Activated T-helper 1 cell treated with anti-CD3 and anti-CD28 coated beads, Interleukin-12 subunit alpha, Interleukin-12 subunit beta, Interleukin-2, Interleukin-4 antibody, amounts not matched to agents 30 ng/mL and 10 ng/mL and 1 ng/mL, durations not matched to agents 14 hours and 24 hours and 36 hours (primary cell): ENCODE measurements at regions not wholly inside any gene's neighbourhood (a gene's known extent, or its start where the extent isn't known, plus 50 kb on each side); places are given as distances from the start of the nearest gene placed in this dataset.

ENCODE experiments used
- DNase-seq: peaks from one replicate; pipeline ENCODE4 v3.0.0; 2021; ENCODE audit warnings: low spot score
- H3K27ac Mint-ChIP-seq: one replicate; pipeline ENCODE4 v1.8.0; 2021; ENCODE audit warnings: mild to moderate bottlenecking, mixed read lengths
- H3K27me3 Mint-ChIP-seq: one replicate; pipeline ENCODE4 v1.8.0; 2022; ENCODE audit warnings: mild to moderate bottlenecking, moderate library complexity, mixed read lengths; ENCODE audit not compliant: insufficient read depth
- H3K36me3 Mint-ChIP-seq: one replicate; pipeline ENCODE4 v1.8.0; 2021; ENCODE audit warnings: low read depth, mixed read lengths
- H3K4me1 Mint-ChIP-seq: one replicate; pipeline ENCODE4 v1.8.0; 2021; ENCODE audit warnings: low read depth, mixed read lengths
- H3K4me3 Mint-ChIP-seq: one replicate; pipeline ENCODE4 v1.8.0; 2021; ENCODE audit warnings: mild to moderate bottlenecking, moderate library complexity, mixed read lengths
- H3K9me3 Mint-ChIP-seq: one replicate; pipeline ENCODE4 v1.8.0; 2021; ENCODE audit warnings: mixed read lengths
- intact Hi-C: fragments of 100-400 bp; cut with micrococcal nuclease; formaldehyde crosslinking; loops from one replicate; pipeline ENCODE4 v1.15.1; 2024

DNA sequence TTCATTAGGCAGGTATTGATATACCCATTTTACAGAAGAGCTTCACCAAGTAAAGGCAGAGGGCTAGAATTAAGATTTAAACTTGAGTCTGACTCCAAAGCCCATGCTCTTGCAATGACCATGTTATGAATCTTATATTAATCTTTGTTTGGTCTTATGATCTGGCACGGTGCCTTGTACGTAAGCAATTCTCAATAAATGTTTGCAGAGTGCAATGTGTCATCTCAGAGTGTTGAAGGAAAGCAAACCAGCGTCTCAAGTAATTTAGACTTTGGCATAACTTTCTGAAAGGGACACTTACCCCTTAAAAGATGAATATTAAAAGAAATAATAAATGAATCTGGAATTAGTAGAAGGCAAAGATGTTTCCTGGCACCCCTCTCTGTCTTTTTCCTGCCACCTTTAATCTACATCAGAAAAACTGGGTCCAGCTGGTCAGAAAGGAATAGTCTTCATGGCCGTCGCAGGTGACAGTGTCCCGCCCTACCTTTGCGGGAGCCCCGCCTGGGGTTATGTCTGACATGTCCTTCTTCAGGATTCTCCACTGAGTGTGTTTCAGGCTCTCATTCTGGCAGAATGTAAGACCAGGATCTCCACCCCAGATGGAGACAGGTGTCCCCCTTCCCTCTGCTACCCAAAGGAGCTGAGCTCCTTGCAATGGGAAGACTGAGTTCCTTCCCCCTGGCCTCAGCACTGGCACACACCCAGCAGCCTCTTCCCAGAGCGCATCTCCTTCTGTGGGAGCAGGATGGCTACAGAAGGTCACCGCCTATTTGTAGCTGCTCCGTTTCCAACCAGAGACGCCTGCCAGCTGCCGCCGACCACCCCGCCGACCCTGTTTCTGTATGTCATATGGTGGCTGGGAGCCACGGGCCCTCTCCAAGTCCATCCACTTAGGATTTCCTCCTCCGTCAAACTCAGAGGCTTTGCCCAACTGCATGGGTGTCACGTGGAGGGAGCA, 266.3 kb upstream of the ECI2 start:
- Mint-ChIP-seq H3K27ac (no peak overlapping the region), H3K27me3 (no peaks in the 10 kb centered on the region), H3K4me3 (no peak overlapping the region), H3K9me3 (no peaks in the 10 kb centered on the region), H3K4me1 (no peaks in the 10 kb centered on the region), H3K36me3 (no peaks in the 10 kb centered on the region)
- intact Hi-C loops = no loop called here
- DNase-seq = no peak

DNA sequence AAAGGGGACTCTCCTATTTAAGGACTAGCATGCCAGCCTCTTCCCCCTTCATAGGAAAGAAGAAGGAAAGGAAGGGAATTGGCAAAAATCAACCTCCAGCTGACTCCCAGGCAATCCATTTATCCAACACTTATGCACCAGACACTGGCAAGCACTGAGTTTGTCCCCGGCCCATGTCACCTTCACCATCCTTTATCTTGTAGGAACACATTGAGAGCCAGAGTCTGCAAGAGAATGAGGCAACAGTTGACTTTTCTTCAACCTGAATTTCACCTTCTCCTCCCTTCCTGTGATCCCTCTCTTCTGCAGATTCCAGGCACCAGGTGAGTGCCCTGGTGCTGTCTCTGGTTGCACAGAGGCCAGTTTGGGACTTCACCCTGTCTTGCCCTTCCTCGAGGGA, 264.3 kb upstream of the ECI2 start:
- no peak overlapping the region for H3K27ac Mint-ChIP-seq
- H3K9me3 Mint-ChIP-seq = no peaks in the 10 kb centered on the region
- peaks cover 8% of the 10 kb centered on the region for H3K27me3 Mint-ChIP-seq
- H3K4me1 Mint-ChIP-seq = no peaks in the 10 kb centered on the region
- no peak for DNase-seq
- no peak overlapping the region for H3K4me3 Mint-ChIP-seq
- intact Hi-C loops = no loop called here
- no peaks in the 10 kb centered on the region for H3K36me3 Mint-ChIP-seq

DNA sequence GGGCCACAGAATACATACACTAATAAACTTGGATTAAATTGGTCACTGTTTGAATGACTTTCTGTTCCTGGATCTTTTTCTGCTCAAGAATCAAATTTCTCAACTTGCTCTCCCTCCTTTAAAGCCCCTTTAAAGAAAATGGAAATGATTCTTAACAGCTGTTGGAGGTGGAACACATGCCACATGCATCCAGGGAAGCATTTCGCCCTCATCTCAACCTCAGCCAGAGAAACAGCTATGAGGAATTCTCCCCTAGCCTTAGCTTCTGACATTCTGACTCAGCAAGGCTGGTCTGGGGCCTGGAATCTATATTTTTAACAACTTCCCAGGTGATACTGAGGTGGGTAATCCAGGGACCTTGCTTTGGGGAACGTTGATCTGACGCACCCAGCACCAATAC, 263.4 kb upstream of the ECI2 start:
- no peaks in the 10 kb centered on the region for H3K4me1 Mint-ChIP-seq
- H3K4me3 Mint-ChIP-seq = no peak overlapping the region
- DNase-seq = no peak
- H3K36me3 Mint-ChIP-seq = no peaks in the 10 kb centered on the region
- H3K27ac Mint-ChIP-seq = no peak overlapping the region
- H3K9me3 Mint-ChIP-seq = no peaks in the 10 kb centered on the region
- H3K27me3 Mint-ChIP-seq = peaks cover 11% of the 10 kb centered on the region
- intact Hi-C loops = no loop called here

DNA sequence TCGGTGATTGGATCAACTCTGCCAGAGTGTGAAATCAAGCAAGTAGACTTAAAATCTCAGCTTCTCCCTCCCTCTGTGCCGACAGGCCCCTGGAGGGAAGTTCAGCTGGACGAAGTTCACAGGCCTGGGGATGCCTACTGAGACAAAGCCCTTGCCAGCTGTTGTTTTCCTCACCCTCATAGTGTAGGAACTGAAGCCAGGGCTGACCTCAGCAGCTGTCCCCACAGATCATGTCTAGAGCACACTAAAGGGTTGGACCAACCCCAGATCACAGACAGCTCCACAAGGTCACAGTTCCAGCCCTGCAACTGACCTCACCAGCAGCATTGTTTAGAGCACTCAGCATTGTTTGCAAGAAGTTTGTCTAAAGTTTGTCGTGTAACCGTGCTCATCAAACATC, 261.9 kb upstream of the ECI2 start:
- Mint-ChIP-seq H3K27me3 (peaks cover 11% of the 10 kb centered on the region), H3K4me1 (no peaks in the 10 kb centered on the region), H3K9me3 (no peaks in the 10 kb centered on the region), H3K27ac (no peak overlapping the region), H3K36me3 (no peaks in the 10 kb centered on the region), H3K4me3 (no peak overlapping the region)
- DNase-seq = no peak
- intact Hi-C loops = no loop called here

DNA sequence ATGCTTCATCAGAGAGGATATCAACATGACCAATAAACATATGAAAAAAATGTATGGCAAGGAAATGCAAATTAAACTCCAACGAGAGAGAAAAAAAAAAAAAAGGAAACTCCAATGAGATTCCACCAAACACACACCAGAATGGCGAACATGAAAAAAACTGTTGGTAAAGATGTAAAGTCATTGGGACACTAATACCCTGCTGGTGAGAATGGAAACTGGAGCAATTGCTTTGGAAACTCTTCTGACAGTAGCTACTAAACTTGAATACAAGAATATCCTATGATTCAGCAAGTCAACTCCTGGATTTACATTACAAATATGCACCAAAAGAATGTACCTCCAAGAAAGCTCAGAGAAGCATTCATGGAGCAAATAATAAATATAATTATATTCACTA, 260.7 kb upstream of the ECI2 start:
- H3K4me1 Mint-ChIP-seq = no peaks in the 10 kb centered on the region
- intact Hi-C loops = no loop called here
- no peaks in the 10 kb centered on the region for H3K36me3 Mint-ChIP-seq
- no peaks in the 10 kb centered on the region for H3K9me3 Mint-ChIP-seq
- no peak overlapping the region for H3K27ac Mint-ChIP-seq
- H3K4me3 Mint-ChIP-seq = no peak overlapping the region
- no peak for DNase-seq
- peaks cover 11% of the 10 kb centered on the region for H3K27me3 Mint-ChIP-seq

DNA sequence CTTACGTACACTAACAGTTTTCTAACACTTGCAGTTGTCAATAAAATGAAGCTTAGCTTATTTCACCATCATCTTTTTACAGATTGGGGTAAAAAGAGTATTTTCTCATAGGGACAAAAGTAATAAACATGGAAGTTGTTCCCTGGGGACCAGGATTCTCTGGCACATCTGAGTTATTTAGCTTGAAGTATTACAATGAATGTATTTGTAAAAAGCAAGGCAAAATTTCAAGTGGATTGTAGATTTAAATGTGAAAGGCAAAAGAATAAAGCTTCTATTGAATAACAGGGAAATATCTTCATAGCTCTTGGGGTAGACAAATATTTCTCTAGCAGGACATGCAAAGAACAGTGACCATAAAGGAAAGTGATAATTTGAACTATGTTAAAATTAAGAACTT, 260.0 kb upstream of the ECI2 start:
- intact Hi-C loops = no loop called here
- no peaks in the 10 kb centered on the region for H3K9me3 Mint-ChIP-seq
- DNase-seq = no peak
- no peaks in the 10 kb centered on the region for H3K4me1 Mint-ChIP-seq
- H3K4me3 Mint-ChIP-seq = no peak overlapping the region
- no peak overlapping the region for H3K27ac Mint-ChIP-seq
- H3K36me3 Mint-ChIP-seq = no peaks in the 10 kb centered on the region
- peaks cover 11% of the 10 kb centered on the region for H3K27me3 Mint-ChIP-seq

DNA sequence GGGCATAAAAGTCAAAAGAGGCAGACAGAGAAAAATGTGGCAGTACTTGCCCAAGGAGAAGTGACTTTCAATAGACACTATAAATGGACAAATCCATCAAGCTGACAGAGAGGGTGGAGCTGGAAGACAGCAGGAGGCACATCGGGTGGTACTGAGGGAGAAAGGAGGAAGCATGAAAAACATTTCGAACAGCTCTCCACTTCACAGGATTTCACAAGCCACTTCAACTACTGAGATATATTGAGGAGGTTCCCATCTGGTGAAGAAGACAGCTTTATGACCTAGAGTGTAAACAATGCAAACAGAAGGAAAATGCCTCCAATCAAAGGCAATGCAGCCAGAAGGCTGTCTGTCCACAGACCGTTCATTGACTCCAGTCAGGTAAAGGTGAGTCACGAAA, 259.4 kb upstream of the ECI2 start:
- Mint-ChIP-seq H3K36me3 (no peaks in the 10 kb centered on the region), H3K9me3 (no peaks in the 10 kb centered on the region), H3K27me3 (peaks cover 11% of the 10 kb centered on the region), H3K4me1 (no peaks in the 10 kb centered on the region), H3K4me3 (no peak overlapping the region), H3K27ac (no peak overlapping the region)
- DNase-seq = no peak
- intact Hi-C loops = no loop called here

DNA sequence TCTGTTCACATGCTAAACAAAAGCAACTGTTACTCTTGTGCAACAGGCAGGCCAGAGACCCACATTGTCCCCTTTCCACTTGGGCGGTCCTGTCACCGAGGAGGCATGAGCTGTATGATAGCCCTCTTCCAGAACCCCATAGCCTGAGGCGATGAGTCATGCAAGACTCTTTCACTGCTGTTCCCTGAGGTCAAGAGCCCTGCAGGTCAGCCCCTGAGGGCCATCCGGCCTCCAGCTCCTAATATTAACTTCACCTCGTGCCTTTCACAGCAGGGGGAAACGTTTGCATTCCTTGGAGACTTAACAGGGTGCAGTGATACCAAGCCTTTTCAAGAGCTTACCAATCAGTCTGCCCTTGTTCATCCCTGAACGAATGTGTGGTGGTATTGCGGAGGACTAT, 253.3 kb upstream of the ECI2 start:
- H3K4me1 Mint-ChIP-seq = no peaks in the 10 kb centered on the region
- no peak overlapping the region for H3K4me3 Mint-ChIP-seq
- intact Hi-C loops = no loop called here
- no peak for DNase-seq
- peaks cover 10% of the 10 kb centered on the region for H3K9me3 Mint-ChIP-seq
- H3K27me3 Mint-ChIP-seq = no peaks in the 10 kb centered on the region
- no peak overlapping the region for H3K27ac Mint-ChIP-seq
- peaks cover 1% of the 10 kb centered on the region for H3K36me3 Mint-ChIP-seq

DNA sequence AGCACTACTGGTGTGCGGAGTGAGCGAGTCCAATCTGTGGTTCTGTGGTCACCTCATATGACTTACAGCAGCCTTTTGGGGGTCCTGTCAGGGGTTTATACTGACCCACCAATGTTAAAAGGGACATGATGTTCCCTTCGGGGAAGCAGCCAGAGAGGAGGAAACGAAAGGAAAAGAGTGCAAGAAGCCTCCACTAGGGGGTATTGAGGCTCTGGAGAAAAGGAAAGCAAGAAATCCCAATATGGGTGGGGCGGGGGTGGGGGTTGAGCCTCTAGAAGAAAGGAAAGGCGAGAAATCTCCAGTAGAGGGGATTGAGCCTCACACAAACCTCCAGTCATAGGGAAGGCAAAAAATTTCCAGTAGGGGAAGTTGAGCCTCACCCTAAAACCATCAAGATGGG, 249.3 kb upstream of the ECI2 start:
- no peaks in the 10 kb centered on the region for H3K27me3 Mint-ChIP-seq
- intact Hi-C loops = no loop called here
- H3K36me3 Mint-ChIP-seq = peaks cover 1% of the 10 kb centered on the region
- no peak for DNase-seq
- no peaks in the 10 kb centered on the region for H3K4me1 Mint-ChIP-seq
- H3K4me3 Mint-ChIP-seq = no peak overlapping the region
- H3K27ac Mint-ChIP-seq = no peak overlapping the region
- H3K9me3 Mint-ChIP-seq = peaks cover 30% of the 10 kb centered on the region

DNA sequence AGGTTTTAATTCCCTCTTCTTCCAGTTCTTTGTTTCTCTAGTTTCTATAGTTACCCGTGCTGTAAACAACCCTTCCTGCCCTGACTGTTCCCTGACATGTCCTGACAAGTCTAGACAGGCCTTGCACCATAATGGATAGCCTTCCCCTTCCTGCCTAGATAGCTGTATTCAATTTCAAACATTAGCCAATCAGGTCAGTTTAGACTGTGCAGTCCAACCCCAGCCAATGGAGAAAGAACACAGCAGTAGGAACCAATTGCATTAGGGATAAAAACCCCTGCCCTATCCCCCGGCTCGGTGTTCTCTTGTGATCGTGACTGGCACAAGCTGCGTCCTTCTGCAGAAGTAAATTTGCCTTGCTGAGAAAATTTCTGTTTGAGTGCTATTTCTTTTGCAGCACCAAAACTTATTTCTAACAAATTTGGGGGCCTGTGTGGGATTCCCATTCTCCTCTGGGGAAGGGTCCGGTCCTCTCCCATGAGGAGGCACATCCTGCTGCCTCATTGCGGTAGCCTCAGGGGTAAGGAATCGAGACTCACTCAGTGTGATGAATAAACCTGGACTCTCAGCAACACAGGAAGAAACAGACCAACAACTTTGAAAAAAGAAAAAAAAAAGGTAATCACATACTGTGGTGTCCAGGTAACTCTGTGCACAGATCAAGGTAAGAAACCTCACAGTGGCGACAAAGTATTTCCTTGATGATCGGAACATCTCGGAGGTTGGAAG, 248.7 kb upstream of the ECI2 start:
- Mint-ChIP-seq H3K4me1 (no peaks in the 10 kb centered on the region), H3K9me3 (peaks cover 30% of the 10 kb centered on the region), H3K4me3 (no peak overlapping the region), H3K36me3 (peaks cover 1% of the 10 kb centered on the region), H3K27me3 (no peaks in the 10 kb centered on the region), H3K27ac (no peak overlapping the region)
- no peak for DNase-seq
- intact Hi-C loops = no loop called here

DNA sequence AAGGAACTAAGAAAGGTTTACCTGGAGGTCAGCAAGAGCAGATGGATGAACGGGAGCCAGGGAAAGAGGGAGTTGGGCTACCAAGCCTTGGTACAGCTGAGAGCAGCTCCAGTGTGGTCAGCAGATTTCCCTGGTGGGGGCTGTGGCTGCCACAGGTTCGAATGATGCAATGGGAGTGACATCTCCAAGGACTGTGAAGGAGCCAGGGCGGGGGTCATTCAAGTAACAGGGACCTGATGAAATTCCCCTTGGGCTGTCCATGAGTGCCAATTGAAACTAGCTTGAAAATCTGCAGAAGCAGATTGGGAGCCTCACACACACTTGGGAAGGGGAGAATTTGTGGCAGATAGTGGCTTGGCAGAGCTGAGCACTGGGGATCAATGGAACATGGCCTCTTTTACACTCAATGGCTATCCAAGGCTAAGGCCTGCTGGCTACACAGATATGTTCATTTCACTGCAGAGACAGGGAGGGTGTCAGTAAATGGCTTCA, 247.0 kb upstream of the ECI2 start:
- no peaks in the 10 kb centered on the region for H3K4me1 Mint-ChIP-seq
- H3K9me3 Mint-ChIP-seq = peaks cover 30% of the 10 kb centered on the region
- intact Hi-C loops = no loop called here
- peaks cover 1% of the 10 kb centered on the region for H3K36me3 Mint-ChIP-seq
- no peak overlapping the region for H3K4me3 Mint-ChIP-seq
- H3K27me3 Mint-ChIP-seq = no peaks in the 10 kb centered on the region
- H3K27ac Mint-ChIP-seq = no peak overlapping the region
- no peak for DNase-seq

DNA sequence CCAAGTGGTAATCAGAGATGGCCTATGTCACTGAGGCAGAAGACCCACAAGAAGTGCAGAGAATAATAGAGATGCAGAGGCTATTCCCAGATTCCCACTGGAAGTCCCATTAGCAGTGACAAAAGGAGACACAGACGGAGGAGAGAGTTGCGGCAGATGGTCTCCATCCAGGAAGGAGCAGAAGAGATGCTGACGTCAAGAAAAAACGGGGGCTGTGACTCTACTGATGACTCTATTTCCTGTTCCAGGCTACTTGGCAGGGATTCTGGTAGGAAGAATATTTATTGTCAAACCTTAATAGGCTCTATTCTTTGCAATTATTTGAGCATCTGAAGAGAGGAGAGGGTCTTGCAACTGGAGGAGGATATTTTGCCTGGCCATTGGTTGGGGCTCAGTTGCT, 246.0 kb upstream of the ECI2 start:
- Mint-ChIP-seq H3K9me3 (peaks cover 30% of the 10 kb centered on the region), H3K27ac (no peak overlapping the region), H3K27me3 (no peaks in the 10 kb centered on the region), H3K36me3 (peaks cover 1% of the 10 kb centered on the region), H3K4me1 (no peaks in the 10 kb centered on the region), H3K4me3 (no peak overlapping the region)
- DNase-seq = no peak
- intact Hi-C loops = no loop called here

DNA sequence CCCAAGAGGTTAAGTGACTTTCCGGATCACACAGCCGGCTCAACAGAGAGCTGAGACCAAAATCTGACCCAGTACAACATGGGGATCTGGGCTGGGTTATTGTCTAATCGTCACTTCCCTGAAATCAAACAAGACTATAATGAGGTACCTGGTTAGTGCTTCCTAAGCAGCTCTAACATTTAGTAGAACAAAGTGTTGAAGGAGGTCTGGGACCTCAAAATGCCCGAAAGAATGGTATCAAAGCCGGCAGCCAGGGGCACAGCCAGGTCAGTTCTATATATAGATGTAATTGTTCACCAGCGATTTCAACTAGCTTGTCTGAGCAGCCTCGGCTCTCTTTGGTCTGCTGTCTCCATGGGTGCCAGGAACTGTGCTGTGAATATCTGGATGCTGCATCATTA, 245.5 kb upstream of the ECI2 start:
- no peaks in the 10 kb centered on the region for H3K27me3 Mint-ChIP-seq
- peaks cover 1% of the 10 kb centered on the region for H3K36me3 Mint-ChIP-seq
- intact Hi-C loops = no loop called here
- peaks cover 30% of the 10 kb centered on the region for H3K9me3 Mint-ChIP-seq
- no peak overlapping the region for H3K4me3 Mint-ChIP-seq
- no peaks in the 10 kb centered on the region for H3K4me1 Mint-ChIP-seq
- DNase-seq = no peak
- no peak overlapping the region for H3K27ac Mint-ChIP-seq
